IMR-90 (cell line): ENCODE measurements at regions not wholly inside any gene's neighbourhood (a gene's known extent, or its start where the extent isn't known, plus 50 kb on each side); places are given as distances from the start of the nearest gene placed in this dataset.

ENCODE experiments used
- ATAC-seq: fragments of 200-7000 bp; cut with Tn5 transposase; 2 replicates; pipeline ENCODE4 v1.9.1; 2020; ENCODE audit warnings: low read depth, mild to moderate bottlenecking, moderate library complexity
- BruUV-seq: library from RNA; stranded (reverse); fragments of 400-500 nt; replicated peaks from 2 replicates; lab custom pipeline; 2021; lab: Mats Ljungman, UMichigan
- CTCF ChIA-PET: fragments of 300-600 bp; formaldehyde crosslinking; extraction: SDS; loops from one replicate; lab custom pipeline; 2021; ENCODE audit warnings: antibody characterized with exemption; lab: Yijun Ruan, JAX
- POLR2A ChIA-PET: fragments of 300-600 bp; sonication (Branson Sonifier 250); formaldehyde crosslinking; loops from one replicate; lab custom pipeline; 2022; ENCODE audit warnings: antibody characterized with exemption; ENCODE audit not compliant: unreplicated experiment; lab: Charles Lee
- DNase-seq: peaks from one replicate; pipeline ENCODE4 v3.0.0; 2013
- H2AFZ ChIP-seq: replicated peaks from 2 replicates; pipeline ENCODE3; 2013; ENCODE audit warnings: low read length, mild to moderate bottlenecking; ENCODE audit not compliant: poor library complexity
- H2AK5ac ChIP-seq: 2 replicates; pipeline ENCODE4 v1.6.1; 2013; ENCODE audit warnings: low read depth, low read length, inconsistent platforms
- H2AK9ac ChIP-seq: replicated peaks from 2 replicates; pipeline ENCODE3; 2013; ENCODE audit warnings: mild to moderate bottlenecking, low read depth, low read length, moderate library complexity; ENCODE audit not compliant: poor library complexity
- H2BK120ac ChIP-seq: 2 replicates; pipeline ENCODE4 v1.6.1; 2013; ENCODE audit warnings: low read depth, low read length, inconsistent platforms
- H2BK15ac ChIP-seq: 3 replicates; pipeline ENCODE4 v1.6.1; 2013; ENCODE audit warnings: low read depth, low read length, inconsistent platforms
- H2BK20ac ChIP-seq: 2 replicates; pipeline ENCODE4 v1.6.1; 2013; ENCODE audit warnings: low read depth, mild to moderate bottlenecking, inconsistent platforms, low read length, moderate library complexity
- H2BK5ac ChIP-seq: 2 replicates; pipeline ENCODE4 v1.6.1; 2013; ENCODE audit warnings: mild to moderate bottlenecking, low read depth, low read length, inconsistent platforms; ENCODE audit not compliant: poor library complexity, severe bottlenecking
- H3K14ac ChIP-seq: replicated peaks from 2 replicates; pipeline ENCODE4 v1.6.1; 2013; ENCODE audit warnings: low read depth, low read length, inconsistent platforms
- H3K18ac ChIP-seq: 2 replicates; pipeline ENCODE4 v1.6.1; 2013; ENCODE audit warnings: low read depth, low read length, control low read depth
- H3K23ac ChIP-seq: 2 replicates; pipeline ENCODE4 v1.6.1; 2013; ENCODE audit warnings: low read depth, low read length, inconsistent platforms
- H3K27ac ChIP-seq: 2 replicates; pipeline ENCODE4 v1.5.1; 2013; ENCODE audit warnings: mild to moderate bottlenecking, control low read depth, low read length; ENCODE audit not compliant: insufficient read depth
- H3K27me3 ChIP-seq: 2 replicates; pipeline ENCODE4 v1.6.1; 2013; ENCODE audit warnings: low read length; ENCODE audit not compliant: control insufficient read depth, insufficient read depth
- H3K36me3 ChIP-seq: 2 replicates; pipeline ENCODE4 v1.6.1; 2013; ENCODE audit warnings: low read length, mixed read lengths; ENCODE audit not compliant: control insufficient read depth, insufficient read depth
- H3K4ac ChIP-seq: 2 replicates; pipeline ENCODE4 v1.6.1; 2013; ENCODE audit warnings: low read depth, low read length, inconsistent platforms
- H3K4me1 ChIP-seq: 2 replicates; pipeline ENCODE4 v1.6.1; 2013; ENCODE audit warnings: low read length, mixed read lengths; ENCODE audit not compliant: control insufficient read depth, insufficient read depth
- H3K4me2 ChIP-seq: 2 replicates; pipeline ENCODE4 v1.6.1; 2013; ENCODE audit warnings: low read depth, mild to moderate bottlenecking, control low read depth, low read length, moderate library complexity
- H3K4me3 ChIP-seq: 2 replicates; pipeline ENCODE4 v1.5.1; 2013; ENCODE audit warnings: low read depth, mild to moderate bottlenecking, control low read depth, low read length, moderate library complexity; ENCODE audit not compliant: insufficient read depth
- H3K56ac ChIP-seq: 2 replicates; pipeline ENCODE4 v1.6.1; 2013; ENCODE audit warnings: low read length, inconsistent platforms; ENCODE audit not compliant: insufficient read depth; ENCODE audit errors: extremely low read depth
- H3K79me1 ChIP-seq, 2 experiments: 2 replicates each; pipeline ENCODE4 v1.6.1; 2013; ENCODE audit warnings: low read length in 2 of 2, inconsistent platforms in 1 of 2, low read depth in 1 of 2
- H3K9ac ChIP-seq: 2 replicates; pipeline ENCODE4 v1.6.1; 2013; ENCODE audit warnings: low read depth, low read length, control low read depth
- H3K9me1 ChIP-seq: 2 replicates; pipeline ENCODE4 v1.6.1; 2013; ENCODE audit warnings: low read length, inconsistent platforms; ENCODE audit not compliant: insufficient read depth
- H3K9me3 ChIP-seq: 2 replicates; pipeline ENCODE4 v1.6.1; 2013; ENCODE audit warnings: low read length; ENCODE audit not compliant: control insufficient read depth, insufficient read depth
- H4K20me1 ChIP-seq: 2 replicates; pipeline ENCODE4 v1.6.1; 2013; ENCODE audit warnings: low read length, inconsistent platforms; ENCODE audit not compliant: insufficient read depth
- H4K5ac ChIP-seq: 2 replicates; pipeline ENCODE4 v1.6.1; 2013; ENCODE audit warnings: mild to moderate bottlenecking, low read depth, low read length, control low read depth
- H4K8ac ChIP-seq, 2 experiments: 2 replicates each; pipeline ENCODE4 v1.6.1; 2013; ENCODE audit warnings: low read depth in 2 of 2, low read length in 2 of 2, control low read depth in 1 of 2, inconsistent platforms in 1 of 2
- H4K91ac ChIP-seq: 2 replicates; pipeline ENCODE4 v1.6.1; 2013; ENCODE audit warnings: low read depth, low read length, inconsistent platforms; ENCODE audit not compliant: insufficient read depth
- BHLHE40 ChIP-seq: fragments of 150-350 bp; IDR thresholded peaks from 2 replicates; pipeline ENCODE4 v1.6.1; 2016; ENCODE audit warnings: mild to moderate bottlenecking, low read depth, low read length
- CHD1 ChIP-seq: IDR thresholded peaks from 2 replicates; pipeline ENCODE4 v1.6.1; 2012; ENCODE audit warnings: low read depth, low read length, improper control_type of control experiment
- ELK1 ChIP-seq: fragments of 150-350 bp; IDR thresholded peaks from 2 replicates; pipeline ENCODE4 v1.6.1; 2016; ENCODE audit warnings: low read depth, mild to moderate bottlenecking, low read length, moderate library complexity, borderline replicate concordance
- MAZ ChIP-seq: IDR thresholded peaks from 2 replicates; pipeline ENCODE4 v1.6.1; 2012; ENCODE audit warnings: low read depth, mild to moderate bottlenecking, low read length, improper control_type of control experiment, moderate library complexity, borderline replicate concordance
- RAD21 ChIP-seq: IDR thresholded peaks from 2 replicates; pipeline ENCODE4 v1.6.1; 2012; ENCODE audit warnings: low read length, improper control_type of control experiment
- USF2 ChIP-seq: fragments of 150-350 bp; IDR thresholded peaks from 2 replicates; pipeline ENCODE4 v1.6.1; 2017; ENCODE audit warnings: mild to moderate bottlenecking, antibody characterized with exemption, low read length, low read depth
- WGBS, 2 experiments: methylation state at CpG; one replicate each; pipeline versions ENCODE4 v1.1.5 to v1.1.7; 2013; ENCODE audit warnings: missing lambda C conversion rate in 2 of 2; ENCODE audit not compliant: insufficient read length in 1 of 2; ENCODE audit errors: extremely low coverage in 2 of 2; 5-methylcytosine and 5-hydroxymethylcytosine counted together
- dilution Hi-C: fragments of 300-500 bp; cut with HindIII; formaldehyde crosslinking; loops from one replicate; pipeline ENCODE4 v1.14.3; 2018; ENCODE audit warnings: low sequenced_read_pairs; ENCODE audit not compliant: unreplicated experiment
- in situ Hi-C: fragments of 300-500 bp; cut with MboI; formaldehyde crosslinking; loops from 3 replicates; pipeline ENCODE4 v1.14.3; 2019; ENCODE audit warnings: low sequenced_read_pairs, inconsistent platforms, mixed read lengths
- intact Hi-C: fragments of 100-400 bp; cut with micrococcal nuclease; formaldehyde crosslinking; loops from 2 replicates; pipeline ENCODE4 v1.10.0; 2022

GRCh38 chr1:233480198-233480597 lies 133.7 kb upstream of the KCNK1 start:
- no TSS peak for BruUV-seq
- no peak overlapping the region for H2BK15ac ChIP-seq
- no peaks in the 10 kb centered on the region for H3K79me1 ChIP-seq
- H4K20me1 ChIP-seq: no peaks in the 10 kb centered on the region
- 15% methylated on average over 3 of the region's 7 CpGs; no CpG with 5 or more reads in 1 of the 2 experiments for WGBS, 2 experiments
- H3K4me2 ChIP-seq: no peak overlapping the region
- dilution Hi-C loops (no loop called here), intact Hi-C loops (no loop called here), in situ Hi-C loops (no loop called here)
- no peak overlapping the region for H2AFZ ChIP-seq
- no peak overlapping the region for H3K18ac ChIP-seq
- H2BK20ac ChIP-seq: no peak overlapping the region
- no peaks in the 10 kb centered on the region for H3K27me3 ChIP-seq
- no peak overlapping the region for H3K23ac ChIP-seq
- H3K56ac ChIP-seq: no peak overlapping the region
- H2BK5ac ChIP-seq: no peak overlapping the region
- ATAC-seq (no peak), DNase-seq (no peak)
- H3K27ac ChIP-seq: no peak overlapping the region
- H4K8ac ChIP-seq: no peak overlapping the region
- no peak overlapping the region for H3K14ac ChIP-seq
- H3K4me3 ChIP-seq: no peak overlapping the region
- no peak overlapping the region for H2BK120ac ChIP-seq
- no peak overlapping the region for H2AK5ac ChIP-seq
- no peak overlapping the region for H4K5ac ChIP-seq
- H3K9me3 ChIP-seq: peaks cover 12% of the 10 kb centered on the region
- no peak overlapping the region for H3K4ac ChIP-seq
- CTCF ChIA-PET: no interaction called here
- no peaks in the 10 kb centered on the region for H3K9me1 ChIP-seq
- H3K9ac ChIP-seq: no peak overlapping the region
- no peaks in the 10 kb centered on the region for H3K4me1 ChIP-seq
- POLR2A ChIA-PET: no interaction called here
- TF ChIP-seq MAZ (no peak), ELK1 (no peak), RAD21 (no peak), BHLHE40 (no peak), USF2 (no peak), CHD1 (no peak)
- H2AK9ac ChIP-seq: no peak overlapping the region
- no peaks in the 10 kb centered on the region for H3K36me3 ChIP-seq
- H4K91ac ChIP-seq: no peak overlapping the region
